HFFc6 (cell line): ENCODE measurements at regions not wholly inside any gene's neighbourhood (a gene's known extent, or its start where the extent isn't known, plus 50 kb on each side); places are given as distances from the start of the nearest gene placed in this dataset.

ENCODE experiments used
- DNase-seq: peaks from one replicate; pipeline ENCODE4 v3.0.0-alpha.2; 2018
- H3K27ac Mint-ChIP-seq: 2 replicates; pipeline ENCODE4 v1.8.0; 2020; ENCODE audit warnings: mild to moderate bottlenecking, mixed read lengths
- H3K27me3 Mint-ChIP-seq: 2 replicates; pipeline ENCODE4 v1.8.0; 2021; ENCODE audit warnings: mild to moderate bottlenecking, moderate library complexity, mixed read lengths; ENCODE audit not compliant: insufficient read depth
- H3K36me3 Mint-ChIP-seq: 2 replicates; pipeline ENCODE4 v1.8.0; 2021; ENCODE audit warnings: low read depth, mixed read lengths
- H3K4me1 Mint-ChIP-seq: 2 replicates; pipeline ENCODE4 v1.8.0; 2020; ENCODE audit warnings: low read depth, mixed read lengths
- H3K4me3 Mint-ChIP-seq: 2 replicates; pipeline ENCODE4 v1.8.0; 2020; ENCODE audit warnings: mild to moderate bottlenecking, moderate library complexity, mixed read lengths
- H3K9me3 Mint-ChIP-seq: 2 replicates; pipeline ENCODE4 v1.8.0; 2020; ENCODE audit warnings: mild to moderate bottlenecking, mixed read lengths
- TF ChIP-seq, protein P1 (sequence below): fragments of 200-600 bp; sonication (generic); IDR thresholded peaks from 2 replicates; pipeline ENCODE4 v1.5.0; 2021; ENCODE audit warnings: antibody characterized with exemption, mild to moderate bottlenecking

DNA sequence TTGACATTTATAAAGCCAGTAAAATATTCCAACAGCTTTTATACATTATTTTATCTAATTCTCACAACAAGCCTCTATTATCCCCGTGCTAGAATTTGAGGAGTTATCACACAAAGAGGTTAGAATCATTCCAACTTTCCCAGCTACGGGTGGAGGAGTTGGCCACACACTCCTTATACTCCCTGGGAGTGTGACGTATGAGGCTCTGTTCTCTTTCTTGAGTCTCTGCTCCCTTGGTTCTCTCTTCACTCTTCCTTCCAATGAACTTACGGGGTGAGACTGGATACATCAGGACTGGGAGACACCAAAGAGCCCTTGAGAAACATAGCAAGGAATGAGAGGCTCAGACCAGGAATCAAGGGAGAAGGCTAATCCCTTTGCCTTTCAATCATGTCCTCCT, 185.6 kb upstream of the TAB2 start:
- no peak overlapping the region for H3K4me3 Mint-ChIP-seq
- no peaks in the 10 kb centered on the region for H3K36me3 Mint-ChIP-seq
- TF ChIP-seq, protein P1, sequence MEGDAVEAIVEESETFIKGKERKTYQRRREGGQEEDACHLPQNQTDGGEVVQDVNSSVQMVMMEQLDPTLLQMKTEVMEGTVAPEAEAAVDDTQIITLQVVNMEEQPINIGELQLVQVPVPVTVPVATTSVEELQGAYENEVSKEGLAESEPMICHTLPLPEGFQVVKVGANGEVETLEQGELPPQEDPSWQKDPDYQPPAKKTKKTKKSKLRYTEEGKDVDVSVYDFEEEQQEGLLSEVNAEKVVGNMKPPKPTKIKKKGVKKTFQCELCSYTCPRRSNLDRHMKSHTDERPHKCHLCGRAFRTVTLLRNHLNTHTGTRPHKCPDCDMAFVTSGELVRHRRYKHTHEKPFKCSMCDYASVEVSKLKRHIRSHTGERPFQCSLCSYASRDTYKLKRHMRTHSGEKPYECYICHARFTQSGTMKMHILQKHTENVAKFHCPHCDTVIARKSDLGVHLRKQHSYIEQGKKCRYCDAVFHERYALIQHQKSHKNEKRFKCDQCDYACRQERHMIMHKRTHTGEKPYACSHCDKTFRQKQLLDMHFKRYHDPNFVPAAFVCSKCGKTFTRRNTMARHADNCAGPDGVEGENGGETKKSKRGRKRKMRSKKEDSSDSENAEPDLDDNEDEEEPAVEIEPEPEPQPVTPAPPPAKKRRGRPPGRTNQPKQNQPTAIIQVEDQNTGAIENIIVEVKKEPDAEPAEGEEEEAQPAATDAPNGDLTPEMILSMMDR: no peak
- DNase-seq: no peak
- peaks cover 19% of the 10 kb centered on the region for H3K27me3 Mint-ChIP-seq
- H3K27ac Mint-ChIP-seq: no peak overlapping the region
- H3K4me1 Mint-ChIP-seq: peaks cover 37% of the 10 kb centered on the region
- no peaks in the 10 kb centered on the region for H3K9me3 Mint-ChIP-seq

DNA sequence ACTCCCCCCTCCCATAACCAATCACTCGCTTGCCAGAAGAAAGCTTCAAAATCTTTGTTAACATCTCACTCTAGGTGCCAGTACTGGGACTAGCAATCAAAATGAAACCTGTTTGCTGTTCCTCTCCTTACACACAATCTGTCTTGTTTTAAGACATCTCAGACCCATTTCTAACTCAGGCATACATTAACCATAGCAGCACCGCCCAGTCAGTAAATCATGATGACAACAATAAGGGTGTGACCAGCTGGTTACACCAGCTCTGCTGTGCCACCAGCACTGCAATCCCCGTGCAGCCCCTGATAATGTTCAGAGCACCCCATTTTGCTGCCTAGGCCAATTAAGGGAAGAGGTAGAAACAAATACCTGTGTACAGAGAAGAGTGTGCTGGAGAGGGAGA, 185.2 kb upstream of the TAB2 start:
- no peak overlapping the region for H3K27ac Mint-ChIP-seq
- H3K4me1 Mint-ChIP-seq: peaks cover 32% of the 10 kb centered on the region
- H3K27me3 Mint-ChIP-seq: peaks cover 19% of the 10 kb centered on the region
- no peaks in the 10 kb centered on the region for H3K9me3 Mint-ChIP-seq
- no peaks in the 10 kb centered on the region for H3K36me3 Mint-ChIP-seq
- no peak overlapping the region for H3K4me3 Mint-ChIP-seq
- TF ChIP-seq, protein P1: no peak
- DNase-seq: no peak

DNA sequence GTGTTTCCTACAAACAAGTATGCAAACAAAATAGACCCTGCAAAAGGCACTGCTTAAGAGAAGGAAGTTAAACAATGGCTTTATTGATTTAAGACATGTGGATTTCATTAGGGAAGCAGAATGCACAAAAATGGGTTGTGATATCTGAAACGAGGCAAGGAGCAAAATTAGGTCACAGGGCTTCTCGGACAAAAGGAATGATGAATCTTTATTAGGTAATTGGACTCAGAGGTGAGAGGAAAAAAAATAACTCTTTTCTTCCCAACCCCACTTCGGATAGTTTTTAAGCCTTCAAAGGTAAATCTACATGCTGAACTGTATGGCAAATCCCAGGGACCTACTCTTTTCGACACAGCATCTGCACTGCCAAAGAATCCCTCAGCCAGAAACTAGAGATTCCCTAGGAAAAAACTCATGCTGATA, 183.0 kb upstream of the TAB2 start:
- no peaks in the 10 kb centered on the region for H3K9me3 Mint-ChIP-seq
- H3K27me3 Mint-ChIP-seq: peaks cover 18% of the 10 kb centered on the region
- H3K27ac Mint-ChIP-seq: no peak overlapping the region
- H3K4me1 Mint-ChIP-seq: peaks cover 11% of the 10 kb centered on the region
- TF ChIP-seq, protein P1: no peak
- no peak overlapping the region for H3K4me3 Mint-ChIP-seq
- DNase-seq: no peak
- H3K36me3 Mint-ChIP-seq: no peaks in the 10 kb centered on the region

DNA sequence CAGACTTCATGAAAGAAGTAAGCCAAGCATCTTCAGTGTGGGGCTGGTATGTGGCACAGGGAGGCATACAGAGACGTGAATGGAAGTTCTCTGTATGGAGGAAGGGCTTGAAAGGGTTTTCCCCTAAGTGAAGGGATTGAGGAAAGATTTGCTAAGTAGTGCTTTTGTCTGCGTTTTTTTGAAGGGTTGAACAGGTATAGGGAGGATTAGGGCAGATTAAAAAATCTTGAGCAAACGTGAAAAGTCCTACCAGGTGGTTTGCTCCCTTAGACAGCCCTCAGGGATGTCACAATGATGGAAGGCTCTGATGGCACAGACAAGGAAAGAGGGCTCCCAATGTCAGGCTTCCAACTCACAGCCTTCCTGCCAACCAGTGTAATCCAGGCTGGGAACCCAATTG, 181.7 kb upstream of the TAB2 start:
- Mint-ChIP-seq H3K27ac (no peak overlapping the region), H3K36me3 (no peaks in the 10 kb centered on the region), H3K4me3 (no peak overlapping the region), H3K27me3 (peaks cover 18% of the 10 kb centered on the region), H3K9me3 (no peaks in the 10 kb centered on the region), H3K4me1 (no peaks in the 10 kb centered on the region)
- no peak for DNase-seq
- TF ChIP-seq, protein P1: no peak

DNA sequence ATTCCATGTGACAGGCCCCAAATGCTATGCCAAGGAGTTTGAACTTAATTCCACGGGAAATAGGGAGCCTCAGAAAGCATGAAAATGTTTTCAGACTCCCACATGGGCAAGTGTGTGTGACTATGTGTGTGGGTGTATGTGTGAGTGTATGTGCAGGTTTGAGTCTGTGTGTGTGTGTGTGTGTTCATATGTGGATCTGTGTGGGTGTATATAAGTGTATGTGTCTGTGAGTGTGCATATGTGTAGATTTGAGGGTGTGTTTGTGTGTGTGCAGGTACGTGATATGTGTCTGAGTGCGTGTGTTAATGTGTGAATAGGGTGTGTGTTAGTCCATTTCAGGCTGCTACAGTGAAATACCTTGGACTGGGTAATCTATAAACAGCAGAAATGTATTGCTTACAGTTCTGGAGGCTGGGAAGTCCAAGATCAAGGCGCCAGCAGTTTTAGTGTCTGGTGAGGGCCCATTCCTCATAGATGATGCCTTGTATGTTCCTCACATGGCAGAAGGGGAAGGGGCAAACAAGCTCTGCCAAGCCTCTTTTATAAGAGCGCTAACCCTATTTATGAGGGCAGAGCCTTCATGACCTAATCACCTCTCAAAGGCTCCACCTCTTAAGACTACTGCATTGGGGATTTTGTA, 181.1 kb upstream of the TAB2 start:
- Mint-ChIP-seq H3K27me3 (peaks cover 18% of the 10 kb centered on the region), H3K9me3 (no peaks in the 10 kb centered on the region), H3K4me1 (no peaks in the 10 kb centered on the region), H3K36me3 (no peaks in the 10 kb centered on the region), H3K4me3 (no peak overlapping the region), H3K27ac (no peak overlapping the region)
- no peak for DNase-seq
- TF ChIP-seq, protein P1: no peak

DNA sequence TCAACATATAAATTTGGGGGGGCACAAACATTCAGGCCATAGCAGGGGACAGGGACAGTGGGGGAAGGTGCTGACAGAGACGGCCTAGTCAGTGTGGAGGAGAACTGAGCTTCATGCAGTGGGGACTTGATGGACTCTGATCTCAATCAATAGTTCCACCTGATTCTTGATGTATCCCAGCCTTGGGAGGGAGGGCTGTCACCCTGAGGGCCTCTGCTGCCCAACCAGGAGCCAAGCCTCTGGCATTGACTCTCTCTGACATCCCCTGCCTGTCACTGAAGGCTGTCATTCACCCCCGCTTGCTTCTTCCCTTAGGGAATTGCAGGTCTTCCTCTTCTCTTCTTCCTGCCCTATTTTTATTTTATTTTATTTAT, 180.6 kb upstream of the TAB2 start:
- H3K27me3 Mint-ChIP-seq: peaks cover 18% of the 10 kb centered on the region
- no peaks in the 10 kb centered on the region for H3K9me3 Mint-ChIP-seq
- no peak overlapping the region for H3K27ac Mint-ChIP-seq
- no peaks in the 10 kb centered on the region for H3K4me1 Mint-ChIP-seq
- H3K36me3 Mint-ChIP-seq: no peaks in the 10 kb centered on the region
- H3K4me3 Mint-ChIP-seq: no peak overlapping the region
- TF ChIP-seq, protein P1: no peak
- DNase-seq: no peak
